ENCODE measurements at regions not wholly inside any gene's neighbourhood (a gene's known extent, or its start where the extent isn't known, plus 50 kb on each side); places are given as distances from the start of the nearest gene placed in this dataset.

DNA sequence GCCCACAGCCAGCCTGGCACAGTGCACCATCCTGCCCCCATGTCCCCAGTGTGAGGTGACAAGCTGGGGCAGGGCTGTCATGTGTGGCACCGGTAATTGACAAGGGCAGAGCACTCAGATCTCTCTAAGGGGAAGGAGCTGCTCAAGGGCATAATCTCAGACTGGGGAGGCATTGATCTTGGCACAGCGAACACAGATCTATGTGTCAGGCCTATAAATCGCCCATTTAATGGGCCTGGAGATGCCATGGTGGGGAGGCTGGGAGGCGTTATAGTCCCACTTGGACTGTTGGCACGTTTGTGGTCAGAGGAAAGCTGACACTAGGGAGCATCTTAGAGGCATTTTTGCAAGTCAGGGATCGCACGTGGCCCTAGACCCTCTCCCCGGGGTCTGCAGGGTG lies 594.1 kb downstream of the PTPRU start:
- H3K4me3 ChIP-seq (ENCODE audit: low read length) = no peak overlapping the region
- TF ChIP-seq, protein P1, sequence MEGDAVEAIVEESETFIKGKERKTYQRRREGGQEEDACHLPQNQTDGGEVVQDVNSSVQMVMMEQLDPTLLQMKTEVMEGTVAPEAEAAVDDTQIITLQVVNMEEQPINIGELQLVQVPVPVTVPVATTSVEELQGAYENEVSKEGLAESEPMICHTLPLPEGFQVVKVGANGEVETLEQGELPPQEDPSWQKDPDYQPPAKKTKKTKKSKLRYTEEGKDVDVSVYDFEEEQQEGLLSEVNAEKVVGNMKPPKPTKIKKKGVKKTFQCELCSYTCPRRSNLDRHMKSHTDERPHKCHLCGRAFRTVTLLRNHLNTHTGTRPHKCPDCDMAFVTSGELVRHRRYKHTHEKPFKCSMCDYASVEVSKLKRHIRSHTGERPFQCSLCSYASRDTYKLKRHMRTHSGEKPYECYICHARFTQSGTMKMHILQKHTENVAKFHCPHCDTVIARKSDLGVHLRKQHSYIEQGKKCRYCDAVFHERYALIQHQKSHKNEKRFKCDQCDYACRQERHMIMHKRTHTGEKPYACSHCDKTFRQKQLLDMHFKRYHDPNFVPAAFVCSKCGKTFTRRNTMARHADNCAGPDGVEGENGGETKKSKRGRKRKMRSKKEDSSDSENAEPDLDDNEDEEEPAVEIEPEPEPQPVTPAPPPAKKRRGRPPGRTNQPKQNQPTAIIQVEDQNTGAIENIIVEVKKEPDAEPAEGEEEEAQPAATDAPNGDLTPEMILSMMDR (IDR thresholded peaks at IDR 0.05; ENCODE audit: insufficient read depth, low read depth, low read length, missing control alignments) = no peak
- DNase-seq (ENCODE audit: low read depth) = no peak

DNA sequence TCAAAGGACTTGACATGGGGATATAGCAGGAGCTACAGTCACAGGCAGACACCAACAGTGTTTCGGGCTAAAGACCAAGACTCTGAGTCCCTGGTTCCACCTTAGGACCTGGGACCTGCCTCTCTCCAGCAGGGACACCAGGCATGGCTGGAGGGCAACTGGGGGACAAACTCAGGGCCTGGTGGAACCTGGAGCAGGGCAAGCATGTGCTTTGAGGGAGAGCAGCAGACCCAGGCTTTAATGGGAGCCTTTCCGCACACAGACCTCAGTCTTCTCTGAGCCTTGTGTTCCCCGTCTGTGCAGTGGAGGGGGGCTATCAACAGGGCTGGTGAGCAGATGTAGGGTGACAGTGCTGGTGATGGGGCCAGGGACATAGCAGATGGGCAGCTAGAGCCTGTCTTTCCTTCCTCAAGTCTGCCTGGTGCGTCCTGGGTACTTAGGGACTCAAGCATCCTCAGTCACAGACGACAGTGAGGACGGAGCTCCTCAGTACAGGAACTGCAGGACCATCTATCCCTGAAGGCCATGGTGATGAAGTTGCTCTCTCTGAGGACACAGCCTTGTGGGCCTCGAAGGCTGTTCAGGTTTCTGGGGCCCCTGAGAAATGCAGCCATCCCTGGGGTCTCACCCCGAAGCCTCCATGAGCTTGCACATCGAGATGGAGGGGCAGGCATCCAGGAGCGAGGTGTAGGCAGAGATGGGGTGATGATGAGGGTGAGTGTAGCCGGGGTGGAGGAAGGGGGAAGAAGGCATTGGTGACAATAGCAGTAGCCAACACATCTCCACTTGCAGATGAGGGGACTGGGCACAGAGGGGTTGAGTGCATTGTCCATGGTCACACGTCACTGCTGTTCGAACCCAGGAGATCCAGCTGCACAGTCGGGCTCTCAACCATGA lies 593.4 kb downstream of the PTPRU start:
- DNase-seq (ENCODE audit: low read depth) = no peak
- TF ChIP-seq, protein P1 (IDR thresholded peaks at IDR 0.05; ENCODE audit: insufficient read depth, low read depth, low read length, missing control alignments) = no peak
- no peak overlapping the region for H3K4me3 ChIP-seq (ENCODE audit: low read length)

- TF ChIP-seq, protein P1 (IDR thresholded peaks at IDR 0.05; ENCODE audit: insufficient read depth, low read depth, low read length, missing control alignments) = no peak
- no peak overlapping the region for H3K4me3 ChIP-seq (ENCODE audit: low read length)
- DNase-seq (ENCODE audit: low read depth) = no peak
These were observed 592.5 kb downstream of the PTPRU start for GRCh38 chr1:29828526-29829447.

- H3K4me3 ChIP-seq (ENCODE audit: low read length) = no peak overlapping the region
- TF ChIP-seq, protein P1 (IDR thresholded peaks at IDR 0.05; ENCODE audit: insufficient read depth, low read depth, low read length, missing control alignments) = no peak
- no peak for DNase-seq (ENCODE audit: low read depth)
These were observed 591.6 kb downstream of the PTPRU start for GRCh38 chr1:29827801-29828525.

DNA sequence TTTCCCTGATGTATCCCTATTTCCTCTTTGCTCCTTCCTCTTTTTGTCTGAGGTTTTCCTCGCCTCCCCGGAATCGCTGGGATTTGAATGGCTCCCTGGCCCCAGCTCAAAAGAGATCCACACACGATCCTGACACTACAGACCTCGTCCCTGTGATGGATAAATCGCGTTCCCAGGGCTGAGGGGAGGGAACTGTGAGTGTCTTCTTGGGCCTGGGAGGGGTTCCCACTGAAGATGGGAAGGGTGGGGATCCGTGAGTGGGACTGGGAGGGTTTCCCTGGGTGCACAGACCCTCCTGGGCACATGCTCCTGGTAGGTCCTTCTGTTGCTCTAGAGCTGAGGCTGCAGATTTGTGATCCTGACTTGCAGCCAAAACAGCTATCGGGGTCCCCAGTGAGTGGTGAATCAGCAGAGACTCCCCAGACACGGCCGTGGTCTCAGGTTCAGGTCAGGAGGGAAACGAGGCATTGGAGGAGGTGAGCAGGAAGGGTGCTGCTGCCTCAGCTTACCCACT lies 591.0 kb downstream of the PTPRU start:
- no peak overlapping the region for H3K4me3 ChIP-seq (ENCODE audit: low read length)
- DNase-seq (ENCODE audit: low read depth) = no peak
- TF ChIP-seq, protein P1 (IDR thresholded peaks at IDR 0.05; ENCODE audit: insufficient read depth, low read depth, low read length, missing control alignments) = no peak

DNA sequence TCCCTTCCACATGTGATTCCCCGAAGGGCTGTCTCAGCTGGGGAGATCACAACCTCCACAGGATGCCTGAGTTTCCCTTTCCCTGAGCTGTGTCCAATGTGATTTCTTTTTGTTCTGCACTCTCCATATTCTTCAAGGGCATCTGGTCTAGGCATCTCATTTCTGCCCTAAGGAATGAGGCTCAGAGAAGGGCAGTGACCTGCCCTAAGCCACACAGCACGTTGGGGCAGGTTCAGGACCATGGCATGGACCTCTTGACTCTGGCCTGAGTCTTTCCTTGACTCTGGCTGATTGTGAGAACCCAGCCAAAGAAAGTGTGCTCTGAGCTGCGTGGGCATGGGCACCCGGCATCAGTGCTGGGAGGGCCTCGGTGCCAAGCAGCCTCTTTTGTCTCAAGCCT lies 590.3 kb downstream of the PTPRU start:
- DNase-seq (ENCODE audit: low read depth) = no peak
- no peak overlapping the region for H3K4me3 ChIP-seq (ENCODE audit: low read length)
- TF ChIP-seq, protein P1 (IDR thresholded peaks at IDR 0.05; ENCODE audit: insufficient read depth, low read depth, low read length, missing control alignments) = no peak

All from epithelial cell of esophagus (primary cell).